ENCODE measurements at regions not wholly inside any gene's neighbourhood (a gene's known extent, or its start where the extent isn't known, plus 50 kb on each side); places are given as distances from the start of the nearest gene placed in this dataset.
"Not testable (repeated sequence)": the region's sequence is repeated elsewhere in the genome, so short reads cannot be mapped to it uniquely, and the experiment has no call there.

DNA sequence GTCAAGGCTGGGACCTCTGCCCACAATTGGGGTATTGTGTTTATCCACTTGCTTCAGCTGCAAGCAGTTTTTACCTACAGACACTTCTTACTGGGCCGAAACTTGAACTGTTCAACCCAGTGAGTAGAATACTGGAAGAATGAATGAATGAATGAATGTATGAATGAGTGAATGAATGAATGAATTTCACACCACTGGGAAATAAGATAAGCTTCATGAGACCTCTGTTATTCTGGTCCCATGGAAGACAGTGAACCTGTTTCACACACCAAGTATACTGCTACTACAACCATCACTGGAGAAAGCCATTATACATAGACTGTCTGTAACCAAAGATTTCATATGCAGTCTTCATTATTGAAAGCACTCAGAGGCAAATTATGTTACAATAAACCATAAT lies 295.0 kb upstream of the GULP1 start:
- no peak for DNase-seq

DNA sequence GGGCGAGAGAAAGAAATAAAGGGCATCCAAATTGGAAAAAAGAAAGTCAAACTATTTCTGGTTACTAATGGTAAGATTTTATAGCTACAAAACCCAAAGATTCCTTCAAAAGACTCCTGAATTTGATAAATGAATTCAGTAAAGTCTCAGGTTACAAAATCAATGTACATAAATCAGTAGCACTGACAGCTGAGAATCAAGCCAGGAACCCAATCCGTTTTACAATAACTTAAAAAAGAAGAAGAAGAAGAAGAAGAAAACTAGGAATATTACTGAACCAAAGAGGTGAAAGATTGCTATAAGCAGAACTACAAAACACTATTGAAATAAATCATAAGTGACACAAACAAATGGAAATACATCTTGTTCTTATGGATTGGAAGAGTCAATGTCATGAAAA lies 291.5 kb upstream of the GULP1 start:
- DNase-seq, result no peak

DNA sequence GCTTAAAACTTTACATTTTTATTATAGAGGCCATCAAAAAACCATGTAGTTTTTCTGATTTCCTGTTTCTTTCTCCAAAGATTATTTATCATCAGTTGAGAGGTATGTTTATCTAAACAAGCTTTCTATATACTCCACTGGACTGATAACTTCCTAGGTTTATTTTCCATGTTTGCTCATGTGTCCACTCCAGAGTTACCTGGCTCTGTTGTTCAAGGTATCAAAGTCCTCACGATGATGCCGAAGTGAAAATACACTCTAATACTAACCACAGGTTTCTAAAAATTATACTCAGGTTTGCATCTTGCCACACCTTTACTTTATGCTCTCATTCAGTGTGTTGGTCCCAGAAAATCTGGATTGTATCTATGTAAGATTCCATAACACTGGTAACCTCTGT lies 287.9 kb upstream of the GULP1 start:
- no peak for DNase-seq

DNA sequence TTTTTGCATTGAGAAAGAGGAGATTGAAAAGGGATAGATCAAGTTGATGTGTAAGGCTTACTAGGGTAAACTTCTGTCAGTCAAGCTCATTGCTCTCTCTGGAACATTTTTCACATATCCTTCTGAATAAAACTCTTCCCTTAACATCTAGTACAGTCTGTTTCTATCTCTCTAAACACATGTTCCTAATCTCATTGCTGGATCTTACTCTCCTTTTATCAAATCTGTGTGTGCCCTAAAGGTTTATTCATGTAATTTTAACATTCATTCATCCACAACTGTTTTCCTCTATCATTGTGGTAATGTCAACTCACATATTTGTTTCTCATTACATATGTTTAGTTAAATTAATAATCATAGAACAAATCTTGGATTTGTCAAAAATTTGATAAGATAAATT lies 277.9 kb upstream of the GULP1 start:
- DNase-seq, result no peak

DNA sequence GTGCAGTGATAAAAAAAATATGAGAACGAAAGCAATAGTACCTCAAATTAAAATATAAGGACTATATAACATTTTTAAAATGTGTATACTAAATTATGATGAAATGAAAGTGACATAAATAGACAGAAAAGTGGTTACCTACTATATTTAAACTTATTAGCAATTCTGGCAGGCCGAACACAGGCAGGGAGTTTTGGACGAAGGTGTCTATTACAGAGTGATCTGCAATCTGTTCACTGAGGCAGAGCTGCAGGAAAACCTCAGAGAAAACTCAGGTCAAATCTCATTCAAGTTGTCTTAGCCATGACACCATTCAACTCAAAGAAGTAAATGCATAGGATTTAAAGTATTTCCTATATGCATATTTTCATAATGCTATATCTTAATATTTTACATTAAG lies 274.8 kb upstream of the GULP1 start:
- DNase-seq, result no peak

DNA sequence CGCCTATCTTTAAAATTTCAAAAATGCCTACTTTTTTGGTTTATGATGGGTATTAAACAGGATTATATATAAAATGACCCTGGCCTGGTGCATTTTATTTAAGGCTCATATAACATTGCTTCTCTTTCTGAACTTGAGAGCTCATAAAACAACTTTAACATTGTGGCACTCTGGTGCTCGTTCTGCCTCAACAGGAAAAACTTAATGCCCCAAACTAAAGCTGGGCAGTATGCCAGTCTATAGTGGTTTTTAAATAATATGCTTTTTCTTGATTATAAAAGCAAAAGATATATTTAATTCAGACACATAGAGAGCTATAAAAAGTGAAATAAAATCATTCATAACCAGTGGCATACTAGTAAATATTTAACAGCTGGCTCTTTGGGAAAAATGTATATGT lies 269.3 kb upstream of the GULP1 start:
- DNase-seq, result no peak

DNA sequence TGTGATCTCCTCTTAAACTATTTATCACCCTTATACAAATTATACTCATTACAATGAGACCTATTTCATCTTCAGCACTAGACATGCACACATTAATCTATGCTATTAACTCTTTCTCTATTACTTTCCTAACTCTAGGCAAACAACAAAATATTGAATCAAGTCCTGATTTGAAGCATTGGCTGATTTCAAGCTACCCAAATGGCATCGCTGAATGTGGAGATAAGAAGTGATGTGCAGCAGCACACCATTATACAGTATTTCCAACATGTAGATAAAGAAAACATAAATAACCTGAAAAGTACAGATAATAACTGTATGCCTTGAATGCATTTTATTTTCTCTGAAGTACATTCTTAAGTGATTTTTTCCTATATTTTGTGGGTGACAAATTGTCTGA lies 268.6 kb upstream of the GULP1 start:
- no peak for DNase-seq

DNA sequence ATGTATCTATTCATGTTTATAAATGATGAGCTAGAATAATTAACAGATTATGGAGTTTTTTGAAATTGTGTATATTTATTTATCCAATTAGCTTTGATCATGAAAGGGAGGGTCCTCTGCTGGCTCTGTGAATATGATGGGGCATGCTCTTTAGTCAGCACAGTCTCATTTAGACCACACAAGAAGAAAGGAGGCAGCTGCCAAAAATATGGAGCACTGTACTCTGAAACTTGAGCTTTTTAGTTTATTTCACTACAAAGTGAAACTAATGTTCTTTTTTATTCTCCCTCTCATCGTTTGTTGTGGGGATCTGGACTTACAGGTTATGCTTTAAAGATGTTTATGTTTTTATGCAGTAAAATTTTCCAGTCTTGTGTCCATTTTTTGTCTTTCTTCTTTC lies 266.9 kb upstream of the GULP1 start:
- DNase-seq, result no peak

DNA sequence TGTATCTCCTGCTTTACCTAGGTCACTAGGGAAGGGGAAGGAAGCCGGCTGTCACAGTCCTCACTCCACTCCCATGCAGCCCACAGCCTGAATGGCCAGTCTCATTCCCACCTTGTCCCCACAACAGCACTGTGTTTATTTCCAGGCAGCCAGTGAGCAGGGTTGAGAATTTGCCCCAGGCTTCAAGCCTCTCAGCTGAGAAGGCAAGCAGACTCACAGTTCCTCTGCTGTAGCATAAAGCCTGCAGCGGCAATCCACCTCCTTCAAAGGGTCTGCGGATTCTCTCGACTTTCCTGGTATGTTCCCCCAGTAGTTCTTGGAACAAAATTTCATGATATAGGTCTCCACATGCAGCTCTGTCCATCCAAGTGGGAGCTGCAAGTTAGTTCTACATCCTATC lies 262.9 kb upstream of the GULP1 start:
- DNase-seq, result no peak

DNA sequence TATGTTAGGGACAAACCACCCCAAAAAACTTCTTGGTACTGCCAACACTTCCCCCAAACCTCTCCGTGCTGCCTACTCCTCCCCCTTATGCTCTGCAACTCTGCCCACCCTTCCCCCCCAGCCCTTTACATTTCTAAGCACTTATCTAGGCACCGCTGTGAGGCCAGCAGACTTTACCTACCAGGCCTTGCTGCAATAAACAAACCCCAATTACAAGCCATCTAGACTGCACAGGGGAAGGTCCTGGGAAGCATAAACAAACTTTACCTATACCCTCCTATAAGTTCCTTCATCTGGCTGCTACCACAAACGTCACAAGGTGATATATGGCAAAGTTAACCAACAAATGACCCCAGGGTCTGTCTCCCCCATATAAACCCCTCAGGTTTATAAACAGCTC lies 259.4 kb upstream of the GULP1 start:
- DNase-seq, result no peak

DNA sequence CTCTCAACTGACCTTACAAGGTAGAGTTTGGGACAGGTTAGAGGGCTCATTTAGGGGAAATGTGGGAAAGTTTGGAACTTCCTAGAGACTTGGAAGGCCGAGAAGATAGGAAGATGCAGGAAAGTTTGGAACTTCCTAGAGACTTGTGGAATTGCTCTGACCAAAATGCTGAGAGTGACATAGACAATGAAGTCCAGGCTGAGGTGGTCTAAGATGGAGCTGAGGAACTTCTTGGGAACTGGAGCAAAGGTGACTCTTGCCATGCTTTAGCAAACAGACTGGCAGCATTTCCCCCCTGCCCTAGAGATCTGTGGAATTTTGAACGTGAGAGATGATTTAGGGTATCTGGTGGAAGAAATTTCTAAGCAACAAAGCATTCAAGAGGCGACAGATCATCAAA lies 258.9 kb upstream of the GULP1 start:
- no peak for DNase-seq

DNA sequence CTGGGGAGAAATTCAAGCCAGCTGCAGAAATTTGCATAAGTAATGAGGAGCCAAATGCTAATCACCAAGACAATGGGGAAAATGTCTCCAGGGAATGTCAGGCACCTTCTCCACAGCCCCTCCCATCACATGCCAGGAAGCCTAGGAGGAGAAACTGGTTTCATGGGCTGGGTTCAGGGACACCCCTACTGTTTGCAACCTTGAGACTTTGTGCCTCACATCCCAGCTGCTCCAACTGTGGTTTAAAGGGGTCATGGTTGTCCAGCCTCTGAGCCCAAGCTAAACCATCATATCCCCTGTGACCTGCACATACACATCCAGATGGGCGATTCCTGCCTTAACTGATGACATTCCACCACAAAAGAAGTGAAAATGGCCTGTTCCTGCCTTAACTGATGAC lies 258.4 kb upstream of the GULP1 start:
- not testable (repeated sequence) for DNase-seq

DNA sequence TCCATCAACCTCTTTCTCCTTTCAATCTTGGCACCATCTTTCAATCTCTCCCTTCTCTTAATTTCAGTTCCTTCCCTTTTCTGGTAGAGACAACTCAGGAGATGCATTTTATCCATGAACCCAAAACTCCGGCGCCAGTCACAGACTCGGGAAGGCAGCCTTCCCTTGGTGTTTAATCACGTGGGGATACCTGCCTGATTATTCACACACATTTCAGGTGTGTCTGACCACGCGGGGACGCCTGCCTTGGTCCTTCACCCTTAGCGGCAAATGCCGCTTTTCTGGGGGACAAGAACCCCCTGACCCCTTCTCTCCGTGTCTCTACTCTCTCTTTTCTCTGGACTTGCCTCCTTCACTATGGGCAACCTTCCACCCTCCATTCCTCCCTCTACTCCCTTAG lies 257.6 kb upstream of the GULP1 start:
- not testable (repeated sequence) for DNase-seq

DNA sequence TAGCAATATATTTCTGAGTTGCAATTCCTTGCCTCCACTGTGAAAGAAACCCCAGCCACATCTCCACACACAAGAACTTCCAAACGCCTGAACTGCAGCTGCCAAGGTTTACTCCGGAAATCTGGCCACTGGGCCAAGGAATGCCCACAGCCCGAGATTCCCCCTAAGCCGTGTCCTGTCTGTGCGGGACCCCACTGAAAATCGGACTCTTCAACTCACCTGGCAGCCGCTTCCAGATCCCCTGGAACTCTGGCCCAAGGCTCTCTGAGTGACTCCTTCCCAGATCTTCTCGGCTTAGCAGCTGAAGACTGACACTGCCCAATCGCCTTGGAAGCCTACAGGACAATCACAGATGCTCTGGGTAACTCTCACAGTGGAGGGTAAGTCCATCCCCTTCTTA lies 256.3 kb upstream of the GULP1 start:
- not testable (repeated sequence) for DNase-seq

DNA sequence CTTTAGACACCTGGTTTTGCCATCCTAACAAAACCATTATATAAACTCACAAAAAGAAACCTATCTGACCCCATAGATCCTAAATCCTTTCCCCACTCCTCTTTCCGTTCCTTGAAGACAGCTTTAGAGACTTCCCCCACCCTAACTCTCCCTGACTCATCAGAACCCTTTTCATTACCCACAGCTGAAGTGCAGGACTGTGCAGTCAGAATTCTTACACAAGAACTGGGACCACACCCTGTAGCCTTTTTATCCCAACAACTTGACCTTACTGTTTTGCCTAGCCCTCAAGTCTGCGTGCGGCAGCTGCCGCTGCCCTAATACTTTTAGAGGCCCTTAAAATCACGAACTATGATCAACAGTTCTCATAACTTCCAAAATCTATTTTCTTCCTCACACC lies 254.9 kb upstream of the GULP1 start:
- DNase-seq, result not testable (repeated sequence)

DNA sequence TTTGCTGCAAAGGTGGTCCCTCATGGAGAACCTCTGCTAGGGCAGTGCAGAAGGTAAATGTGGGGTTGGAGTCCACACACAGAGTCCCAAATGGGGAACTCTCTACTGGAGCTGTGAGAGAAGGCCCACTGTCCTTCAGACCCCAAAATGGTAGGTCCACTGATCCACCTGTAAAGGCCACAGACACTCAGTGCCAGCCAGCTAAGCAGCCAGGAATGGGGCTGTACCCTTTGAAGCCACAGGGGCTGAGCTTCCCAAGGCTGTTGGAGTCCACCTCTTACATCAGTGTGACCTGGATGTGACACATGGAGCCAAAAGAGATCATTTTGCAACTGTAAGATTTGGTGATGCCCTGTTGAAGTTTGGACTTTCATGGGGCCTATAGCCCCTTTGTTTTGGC lies 252.4 kb upstream of the GULP1 start:
- DNase-seq, result no peak

DNA sequence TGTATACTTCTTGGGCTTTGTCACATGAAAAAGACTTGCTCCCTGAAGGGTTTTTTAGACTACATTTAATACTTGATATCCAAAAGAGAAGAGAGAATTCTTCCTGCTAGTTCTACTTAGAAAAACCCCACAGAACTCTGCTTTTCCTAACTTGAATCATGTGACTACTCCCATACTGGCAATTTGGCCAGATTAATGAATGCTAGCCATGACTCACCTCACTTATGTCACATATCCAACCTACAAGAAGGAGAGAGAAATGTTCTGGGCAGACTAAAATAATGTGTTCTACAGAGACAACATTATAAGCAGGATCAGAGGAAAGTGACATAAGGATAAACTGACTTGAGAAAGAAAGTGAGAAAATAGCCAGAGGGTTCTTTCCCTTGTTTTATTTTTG lies 249.3 kb upstream of the GULP1 start:
- DNase-seq, result no peak

DNA sequence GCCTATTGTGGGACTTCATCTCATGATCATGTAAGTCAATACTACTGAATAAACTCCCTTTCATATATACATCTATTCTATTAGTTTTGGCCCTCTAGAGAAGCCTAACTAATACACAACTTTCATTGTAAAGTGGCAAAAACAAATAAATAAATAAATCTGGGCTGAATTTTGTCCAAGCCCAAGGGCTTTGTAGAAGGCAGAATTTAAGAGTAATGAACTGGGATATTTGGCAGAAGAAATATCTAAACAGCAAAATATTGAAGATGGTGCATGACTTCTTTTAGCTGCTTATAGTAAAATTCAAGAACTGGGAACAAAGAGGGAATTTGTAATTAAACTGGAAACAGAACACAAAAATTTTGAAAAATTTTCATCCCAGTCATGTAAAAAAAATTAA lies 246.7 kb upstream of the GULP1 start:
- DNase-seq, result no peak

DNA sequence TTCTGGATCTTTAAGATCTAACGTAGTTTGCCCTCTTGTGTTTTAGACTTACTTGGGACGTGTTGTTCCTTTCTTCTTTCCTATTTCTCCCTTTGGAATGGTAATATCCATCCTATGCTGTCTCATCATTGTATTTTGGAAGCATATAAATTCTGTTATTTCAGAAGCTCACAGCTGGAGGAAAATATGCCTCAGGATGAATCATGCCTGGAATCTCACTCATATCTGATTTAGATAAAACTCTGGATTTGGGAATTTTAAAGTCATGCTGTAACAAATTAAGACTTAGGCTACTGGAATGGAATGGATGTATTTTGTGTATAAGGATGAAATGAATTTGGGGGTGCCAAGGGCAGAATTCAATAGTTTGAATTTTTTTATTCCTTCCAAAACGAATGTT lies 245.2 kb upstream of the GULP1 start:
- DNase-seq, result no peak

DNA sequence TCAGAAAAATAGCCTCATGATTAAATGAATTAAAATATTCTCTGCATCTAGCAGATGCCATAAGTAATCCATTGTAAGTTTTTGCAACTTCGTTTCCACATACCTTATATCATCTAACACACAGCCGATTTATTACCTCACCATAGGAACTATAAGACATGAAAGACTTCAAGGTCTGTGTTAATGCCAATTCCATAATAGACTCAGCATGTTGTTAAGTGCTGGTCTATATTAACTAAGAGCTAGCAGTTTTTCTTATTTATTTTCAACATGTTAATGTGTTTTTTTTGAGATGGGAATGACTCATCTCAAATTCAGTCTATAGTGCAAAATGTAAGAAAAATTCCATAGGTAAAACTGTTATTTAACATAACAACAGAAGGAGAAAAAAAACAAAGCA lies 243.9 kb upstream of the GULP1 start:
- DNase-seq, result no peak

DNA sequence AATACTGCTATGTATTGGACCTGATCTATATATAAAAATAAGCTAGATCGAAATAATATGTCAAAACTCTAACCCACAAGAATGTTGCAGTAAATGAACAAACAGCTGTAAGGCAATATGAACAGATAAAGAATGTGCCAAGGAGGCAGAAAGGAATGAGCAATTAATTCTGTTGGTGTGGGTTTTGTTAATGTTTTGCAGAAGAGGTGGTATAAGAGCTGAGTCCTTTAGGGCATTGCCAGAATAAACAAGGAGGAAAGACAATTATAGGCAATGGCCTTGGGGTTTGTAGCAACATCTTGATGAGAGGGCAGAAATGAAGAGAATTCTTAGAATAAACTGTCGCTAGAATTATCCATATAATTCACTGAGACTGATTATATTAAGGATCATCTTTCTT lies 240.9 kb upstream of the GULP1 start:
- no peak for DNase-seq

DNA sequence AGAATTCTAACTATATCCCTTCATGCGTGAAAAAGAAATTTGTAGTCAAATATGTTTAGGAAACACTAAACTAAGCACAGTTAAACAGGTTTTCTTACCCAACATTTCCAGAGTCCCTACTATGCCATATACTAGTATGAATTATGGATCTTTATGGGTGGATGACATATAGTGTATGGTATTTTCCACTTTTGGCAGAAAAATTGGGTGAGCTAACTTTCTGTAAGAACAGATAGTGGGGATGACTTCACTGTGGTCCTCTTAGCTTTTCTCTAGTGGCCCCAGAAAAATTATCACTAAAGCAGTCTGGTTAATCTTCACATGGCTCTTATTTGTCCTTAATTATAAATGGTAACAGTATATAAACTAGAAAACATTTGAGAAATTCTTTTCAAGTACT lies 240.0 kb upstream of the GULP1 start:
- no peak for DNase-seq

DNA sequence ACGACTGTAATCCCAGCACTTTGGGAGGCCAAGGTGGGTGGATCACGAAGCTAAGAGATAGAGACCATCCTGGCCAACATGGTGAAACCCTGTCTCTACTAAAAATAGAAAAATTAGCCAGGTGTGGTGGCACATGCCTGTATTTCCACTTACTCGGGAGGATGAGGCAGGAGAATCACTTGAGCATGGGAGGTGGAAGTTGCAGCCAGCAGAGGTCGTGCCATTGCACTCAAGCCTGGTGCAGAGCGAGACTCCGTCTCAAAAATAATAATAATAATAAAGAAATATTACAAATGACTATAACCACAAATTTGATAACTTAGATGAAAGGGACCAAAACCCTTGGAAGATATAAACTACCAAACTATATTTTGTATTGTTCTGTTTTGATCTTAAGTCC lies 226.3 kb upstream of the GULP1 start:
- DNase-seq, result no peak

DNA sequence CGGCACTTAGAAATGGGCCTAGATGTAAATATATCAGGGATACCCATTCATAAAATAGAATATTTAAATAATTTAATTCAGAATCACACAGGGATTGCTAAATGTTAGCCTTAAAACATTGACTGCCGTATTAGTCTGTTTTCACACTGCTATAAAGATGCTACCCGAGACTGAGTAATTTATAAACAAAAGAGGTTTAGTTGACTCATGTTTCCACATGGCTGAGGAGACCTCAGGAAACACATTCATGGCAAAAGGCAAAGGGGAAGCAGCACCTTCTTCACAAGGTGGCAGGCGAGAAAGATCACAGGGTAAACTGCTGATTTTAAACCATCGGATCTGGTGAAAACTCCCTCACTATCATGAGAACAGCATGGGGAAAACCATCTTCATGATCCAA lies 223.6 kb upstream of the GULP1 start:
- DNase-seq, result no peak

DNA sequence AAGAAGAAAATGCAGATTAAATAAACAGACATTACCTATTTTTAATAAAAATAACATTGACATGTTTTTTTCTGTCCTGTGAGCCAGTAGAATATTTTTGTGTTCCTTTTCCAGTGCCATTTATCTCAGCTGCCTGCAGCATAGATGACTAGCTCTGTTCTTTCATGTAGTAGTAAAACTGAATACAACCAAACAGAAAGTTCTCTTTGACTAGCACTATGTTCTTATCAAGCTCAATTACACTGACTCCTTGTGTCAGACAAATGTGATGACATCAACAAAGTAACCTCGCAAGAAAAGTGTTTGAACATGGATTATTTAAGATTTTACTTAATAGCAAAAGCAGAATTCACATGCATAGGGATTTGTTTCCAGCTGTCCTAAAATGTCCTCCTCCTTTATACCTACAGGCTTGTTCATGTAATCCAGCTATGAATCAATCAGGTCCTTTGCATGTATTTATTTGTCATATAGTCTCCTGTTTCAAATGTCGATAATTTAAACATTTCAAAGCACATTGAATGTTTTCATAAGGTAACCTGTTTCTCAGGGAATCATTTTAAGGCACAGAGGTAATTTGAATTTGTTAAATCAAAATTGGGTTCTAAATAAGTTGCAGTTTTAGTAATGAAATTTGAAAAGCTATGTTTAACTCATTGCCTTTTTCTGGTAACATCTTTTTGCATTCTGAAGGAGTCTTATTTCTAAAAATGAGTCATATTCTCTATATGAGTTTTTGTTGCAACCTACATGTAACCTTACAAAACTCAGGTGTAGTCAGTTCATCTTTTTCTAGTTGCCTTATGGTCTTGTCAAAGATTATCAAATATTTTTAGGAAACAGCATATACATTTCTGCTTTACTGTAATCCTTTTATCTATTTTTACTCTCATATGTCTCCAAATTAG lies 215.3 kb upstream of the GULP1 start:
- DNase-seq, result no peak
